HG03460 (cell line): ENCODE measurements at regions not wholly inside any gene's neighbourhood (a gene's known extent, or its start where the extent isn't known, plus 50 kb on each side); places are given as distances from the start of the nearest gene placed in this dataset.

ENCODE experiments used
- ATAC-seq: cut with Tn5 transposase; IDR thresholded peaks from one replicate; pipeline ENCODE4 v1.9.1; 2021; ENCODE audit not compliant: unreplicated experiment

DNA sequence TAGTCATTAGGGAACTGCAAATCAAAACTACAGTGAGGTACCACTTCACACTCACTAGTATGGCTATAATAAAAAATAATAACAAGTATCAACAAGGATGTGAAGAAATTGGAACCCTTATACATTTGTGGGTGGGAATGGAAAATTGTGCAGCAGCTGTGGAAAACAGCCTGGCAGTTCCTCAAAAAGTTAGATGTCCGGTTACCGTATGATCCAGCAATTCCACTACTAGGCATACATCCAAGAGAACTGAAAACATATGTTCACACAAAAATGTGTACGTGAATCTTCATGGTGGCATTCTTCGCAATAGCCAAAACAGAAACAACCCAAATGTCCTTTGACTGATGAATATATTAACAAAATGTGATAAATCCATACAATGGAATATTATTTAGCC is 187.9 kb upstream of the LYSMD4 start:
- ATAC-seq, result no peak

- no peak for ATAC-seq
Measured at GRCh38 chr15:99918072-99918471, 184.8 kb upstream of the LYSMD4 start.

DNA sequence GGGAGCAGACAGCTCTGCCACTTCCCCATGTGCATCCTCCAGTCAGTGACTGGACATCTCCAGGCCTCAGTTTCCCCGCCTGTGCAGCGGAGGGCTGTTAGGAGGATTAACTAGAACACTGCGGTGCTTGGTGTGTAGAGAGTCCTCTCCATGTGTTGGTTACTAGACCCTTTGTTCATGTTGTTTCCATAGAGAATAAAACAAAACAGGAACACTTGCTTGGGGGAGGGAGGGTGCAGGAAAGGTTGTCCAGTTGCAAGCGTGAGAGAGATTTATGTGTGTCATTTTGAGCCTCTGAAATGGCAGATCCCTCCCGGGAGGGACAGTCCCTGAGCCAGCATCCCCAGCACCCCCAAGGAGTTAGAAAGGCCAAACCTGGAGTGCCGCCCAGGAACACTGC is 184.0 kb upstream of the LYSMD4 start:
- no peak for ATAC-seq

DNA sequence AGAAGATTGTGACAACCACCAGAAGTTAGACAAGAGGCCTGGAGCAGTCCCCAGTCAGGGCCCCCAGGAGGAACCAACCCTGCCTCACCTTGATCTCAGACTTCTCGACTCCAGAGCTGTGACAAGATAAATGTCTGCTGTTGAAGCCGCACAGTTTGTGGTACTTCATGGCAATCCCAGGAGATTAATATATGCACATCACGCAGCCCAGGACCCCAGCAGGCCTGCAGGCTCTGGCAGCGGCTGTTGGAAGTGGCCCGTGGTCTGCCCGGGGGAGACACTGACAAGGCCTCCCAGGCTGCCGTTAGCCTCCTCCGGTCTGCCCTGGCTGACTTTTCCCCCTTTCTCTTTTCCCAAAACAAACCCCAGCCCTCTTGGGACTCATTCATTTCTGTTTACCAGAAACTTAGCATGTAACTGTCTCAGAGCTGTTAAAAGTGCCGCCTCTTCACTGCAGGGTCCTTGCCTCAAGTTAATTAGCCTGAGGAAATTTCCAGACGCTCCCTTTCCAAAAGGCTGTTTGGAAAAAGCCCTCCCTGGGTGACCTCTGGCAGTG is 183.5 kb upstream of the LYSMD4 start:
- no peak for ATAC-seq

GRCh38 chr15:99914723-99915122 is 181.5 kb upstream of the LYSMD4 start:
- ATAC-seq, result no peak

- ATAC-seq, result no peak
Measured at GRCh38 chr15:99911816-99912215, 178.6 kb upstream of the LYSMD4 start.

DNA sequence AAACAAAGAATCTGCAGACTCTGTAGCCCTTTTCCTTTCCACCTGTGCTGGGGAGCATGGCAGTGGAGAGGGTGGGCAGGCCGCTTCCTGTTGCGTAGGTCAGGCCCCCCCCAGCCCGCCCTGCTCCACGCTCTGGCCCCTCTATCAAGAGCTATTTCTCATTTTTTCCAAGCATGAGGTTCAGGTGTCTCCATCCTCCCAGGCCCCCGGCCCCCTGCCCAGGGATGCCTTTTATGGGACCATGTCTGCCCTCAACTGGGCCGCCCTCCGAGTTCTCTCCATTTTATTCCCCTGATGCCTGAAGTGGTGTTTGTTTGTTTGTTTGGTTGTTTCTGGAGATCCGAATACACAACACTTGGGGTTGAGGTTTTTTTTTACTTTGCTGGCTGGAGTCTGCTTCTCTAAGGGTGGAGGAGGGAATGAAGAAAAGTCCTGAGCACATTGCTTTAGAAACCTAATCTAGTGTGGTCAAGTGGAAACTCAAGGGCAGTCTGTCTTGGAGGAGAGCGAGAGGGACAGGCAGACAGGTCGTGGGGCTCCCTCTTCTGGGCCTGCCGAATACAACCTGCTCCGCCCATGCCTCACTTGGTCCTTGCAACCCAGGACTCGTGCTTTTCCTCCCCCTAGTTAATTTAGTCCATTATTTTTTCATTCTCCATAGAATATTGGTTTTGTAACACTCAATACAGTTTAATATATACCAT is 176.5 kb upstream of the LYSMD4 start:
- ATAC-seq, result no peak

DNA sequence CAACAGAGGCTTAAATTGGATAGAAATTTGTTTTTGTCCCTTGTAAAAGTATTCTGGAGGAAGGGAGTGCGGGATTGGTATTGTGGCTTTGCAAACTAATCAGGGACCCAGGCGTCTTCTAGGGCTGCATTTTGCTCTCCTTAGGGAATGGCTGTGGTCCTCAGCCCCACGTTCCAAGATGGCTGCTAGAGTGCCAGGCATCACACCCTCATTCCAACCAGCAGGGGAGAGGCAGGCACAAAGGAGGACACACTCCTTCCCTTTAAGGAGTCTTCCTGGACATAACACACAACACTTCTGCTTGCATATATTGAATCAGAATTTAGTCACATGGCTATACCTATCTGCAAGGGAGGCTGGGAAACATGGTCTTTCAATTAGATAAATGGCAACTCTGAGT is 174.5 kb upstream of the LYSMD4 start:
- ATAC-seq, result no peak

DNA sequence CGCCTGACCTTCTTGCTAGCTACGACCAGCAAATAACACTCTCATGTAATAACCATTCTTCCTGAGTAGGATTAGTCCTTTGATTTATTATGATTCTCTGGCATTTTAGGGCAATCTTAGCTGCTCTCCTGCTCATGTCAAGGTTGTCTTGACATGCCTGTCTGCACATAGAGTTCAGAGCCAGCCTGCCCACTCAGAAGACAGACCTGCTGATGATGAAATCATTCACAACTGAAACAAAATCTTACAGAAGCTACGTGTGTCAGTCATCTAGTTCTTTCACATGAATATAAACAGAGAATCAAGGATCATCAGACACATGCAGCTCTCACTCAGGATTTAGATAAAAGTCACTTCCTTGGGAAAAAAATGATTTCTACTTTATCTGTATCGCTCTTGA is 173.6 kb upstream of the LYSMD4 start:
- ATAC-seq, result no peak

DNA sequence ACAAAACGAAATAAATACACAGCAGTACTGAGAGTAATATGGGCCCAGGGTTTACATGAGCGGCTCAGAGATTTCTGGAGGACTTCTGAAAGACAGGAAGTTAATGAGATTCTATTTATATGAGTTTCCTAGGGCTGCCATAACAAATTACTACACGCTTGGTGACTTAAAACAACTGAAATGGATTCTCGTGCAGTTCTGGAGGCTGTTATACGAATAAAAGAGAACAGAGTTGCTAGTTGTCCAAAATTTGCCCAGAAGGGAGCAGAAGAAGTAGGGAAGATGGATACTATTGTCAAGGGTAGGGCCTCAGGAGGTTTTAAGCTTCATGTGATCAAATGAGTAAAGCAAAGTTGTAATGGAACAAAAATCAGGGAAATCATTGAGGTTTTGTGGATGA is 173.1 kb upstream of the LYSMD4 start:
- ATAC-seq, result no peak

GRCh38 chr15:99902248-99902928 is 169.2 kb upstream of the LYSMD4 start:
- no peak for ATAC-seq

DNA sequence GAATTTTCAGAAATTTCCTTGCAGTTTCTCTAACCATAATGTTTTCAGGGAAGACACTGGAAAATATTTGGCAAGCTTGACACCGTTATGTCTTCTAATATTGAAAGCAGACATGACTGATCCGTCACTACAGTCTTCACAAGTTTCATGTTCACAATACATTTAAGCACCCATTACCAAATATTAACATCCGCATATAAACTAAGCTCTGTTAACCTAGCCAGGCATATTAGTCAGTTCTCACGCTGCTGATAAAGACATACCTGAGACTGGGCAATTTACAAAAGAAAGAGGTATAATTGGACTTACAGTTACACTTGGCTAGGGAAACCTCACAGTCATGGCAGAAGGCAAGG is 162.7 kb upstream of the LYSMD4 start:
- peak; percentile 14 for ATAC-seq

DNA sequence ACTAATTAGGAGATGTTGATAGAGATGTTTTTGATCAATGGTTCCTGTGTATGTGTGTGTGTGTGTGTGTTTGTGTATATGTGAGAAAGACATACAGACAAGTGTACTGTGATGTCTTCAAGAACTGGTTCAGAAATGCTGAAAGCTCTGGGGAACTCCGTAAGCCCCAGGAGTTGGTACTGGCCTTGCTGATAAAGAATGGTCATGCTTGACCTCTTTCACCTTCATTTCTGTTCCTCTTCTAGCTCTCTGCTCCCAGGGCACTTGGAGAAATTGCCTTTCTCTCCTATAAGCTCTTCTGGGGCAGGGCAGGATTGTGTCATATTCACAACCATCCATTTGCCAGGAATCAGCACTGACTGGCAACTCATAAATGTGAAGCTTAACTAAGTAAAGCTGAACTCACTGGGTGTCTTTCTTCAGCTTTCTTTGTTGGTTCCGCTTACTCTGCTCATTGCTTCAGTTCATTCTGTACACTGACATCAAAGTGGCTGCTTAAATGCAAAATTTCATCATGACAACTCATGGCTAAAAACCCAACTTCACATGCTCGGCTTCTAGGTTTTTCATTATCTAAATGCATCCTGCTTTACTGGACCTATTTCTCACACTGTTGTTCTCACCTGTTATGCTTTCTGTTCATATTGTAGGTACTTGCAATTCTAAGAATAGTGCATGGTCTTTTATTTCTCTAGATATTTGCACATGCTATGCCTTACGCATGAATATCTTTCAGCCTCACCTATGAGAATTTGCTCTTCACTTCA is 162.1 kb upstream of the LYSMD4 start:
- ATAC-seq, result peak; percentile 65

GRCh38 chr15:99878835-99879234 is 145.6 kb upstream of the LYSMD4 start:
- no peak for ATAC-seq

DNA sequence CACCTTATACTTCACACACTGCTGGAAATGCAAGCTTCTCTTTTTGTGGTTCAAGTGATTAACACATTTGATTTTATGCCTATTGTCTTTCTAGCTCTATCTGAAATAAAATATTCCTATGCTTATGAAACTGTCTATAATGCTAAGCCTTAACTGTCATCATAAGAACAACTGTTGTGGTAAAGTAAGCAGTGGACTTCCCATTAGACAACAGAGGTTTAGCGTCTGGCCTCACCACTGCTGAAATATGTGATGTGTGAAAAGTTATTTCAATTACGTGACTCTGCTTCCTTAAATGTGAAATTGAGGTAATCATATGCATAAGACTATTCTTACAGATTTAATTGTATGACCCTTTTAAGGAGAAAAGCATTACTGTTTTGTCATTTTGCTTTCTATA is 140.2 kb upstream of the LYSMD4 start:
- ATAC-seq, result no peak

GRCh38 chr15:99863550-99864198 is 130.4 kb upstream of the LYSMD4 start:
- no peak for ATAC-seq

- ATAC-seq, result no peak
Measured at GRCh38 chr15:99857836-99858235, 124.6 kb upstream of the LYSMD4 start.

- ATAC-seq, result no peak
Measured at GRCh38 chr15:99850517-99850916, 117.3 kb upstream of the LYSMD4 start.

GRCh38 chr15:99845009-99845408 is 111.8 kb upstream of the LYSMD4 start:
- ATAC-seq, result peak; percentile 74

DNA sequence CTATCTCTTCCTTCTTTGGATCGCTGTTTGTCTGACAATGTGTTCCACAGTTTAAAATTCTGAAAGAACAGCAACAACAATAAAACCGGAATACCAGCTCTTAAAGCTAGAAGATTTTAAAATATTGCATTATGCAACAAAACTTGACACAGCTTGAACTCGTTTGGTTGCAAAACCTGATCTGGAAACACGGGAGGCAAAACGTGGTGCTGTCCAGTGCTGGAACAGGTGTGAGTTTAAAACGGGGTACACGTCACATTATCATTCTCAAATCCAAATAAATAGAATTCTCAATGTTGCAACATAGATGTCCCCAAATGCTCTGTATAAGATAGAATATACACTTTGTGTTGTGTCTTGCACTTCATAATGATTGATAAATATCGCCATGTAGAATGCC is 110.9 kb upstream of the LYSMD4 start:
- no peak for ATAC-seq

DNA sequence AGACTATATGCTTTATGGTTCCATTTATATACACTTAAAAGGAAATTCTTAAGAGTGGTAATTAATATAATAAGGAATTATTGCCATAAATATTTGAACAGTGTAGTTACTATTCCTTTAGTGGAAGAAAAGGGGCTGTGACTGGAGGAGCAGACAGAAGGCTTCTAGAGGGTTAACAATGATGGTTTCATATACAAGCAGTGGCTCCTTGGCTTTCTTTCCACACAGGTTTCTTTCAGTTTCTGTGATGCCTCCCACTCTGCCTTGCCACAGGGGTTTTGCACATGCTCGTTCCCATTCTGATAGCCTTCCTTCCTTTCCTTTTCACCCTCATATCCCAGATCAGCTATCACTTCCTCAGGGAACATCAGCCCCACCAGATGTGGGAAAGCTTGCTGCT is 108.8 kb upstream of the LYSMD4 start:
- no peak for ATAC-seq
